HUES6 (cell line): ENCODE measurements at regions not wholly inside any gene's neighbourhood (a gene's known extent, or its start where the extent isn't known, plus 50 kb on each side); places are given as distances from the start of the nearest gene placed in this dataset.

Source experiments
- H3K27ac ChIP-seq: 2 replicates; pipeline ENCODE4 v1.7.0; 2013; ENCODE audit warnings: low read depth, mild to moderate bottlenecking, low read length, inconsistent platforms
- H3K27me3 ChIP-seq: 2 replicates; pipeline ENCODE4 v1.6.1; 2013; ENCODE audit warnings: low read length; ENCODE audit not compliant: control insufficient read depth, insufficient read depth
- H3K36me3 ChIP-seq: 2 replicates; pipeline ENCODE4 v1.6.1; 2013; ENCODE audit warnings: low read length; ENCODE audit not compliant: control insufficient read depth, insufficient read depth
- H3K4me1 ChIP-seq: 2 replicates; pipeline ENCODE4 v1.6.1; 2013; ENCODE audit warnings: low read length; ENCODE audit not compliant: control insufficient read depth, insufficient read depth
- H3K4me3 ChIP-seq: 2 replicates; pipeline ENCODE4 v1.5.1; 2013; ENCODE audit warnings: low read depth, low read length
- H3K9ac ChIP-seq: one replicate; pipeline ENCODE4 v1.6.1; 2013; ENCODE audit warnings: mild to moderate bottlenecking, low read length
- H3K9me3 ChIP-seq: 2 replicates; pipeline ENCODE4 v1.6.1; 2013; ENCODE audit warnings: low read depth, low read length; ENCODE audit not compliant: control insufficient read depth, insufficient read depth

- H3K4me3 ChIP-seq, result no peak overlapping the region
- no peak overlapping the region for H3K27ac ChIP-seq
- no peaks in the 10 kb centered on the region for H3K4me1 ChIP-seq
- H3K27me3 ChIP-seq, result no peaks in the 10 kb centered on the region
- H3K9ac ChIP-seq, result no peak overlapping the region
- H3K36me3 ChIP-seq, result no peaks in the 10 kb centered on the region
- no peaks in the 10 kb centered on the region for H3K9me3 ChIP-seq
These were observed 152.6 kb upstream of the FST start for GRCh38 chr5:53327811-53328334.

- H3K9me3 ChIP-seq, result no peaks in the 10 kb centered on the region
- H3K27me3 ChIP-seq, result no peaks in the 10 kb centered on the region
- no peaks in the 10 kb centered on the region for H3K36me3 ChIP-seq
- no peak overlapping the region for H3K9ac ChIP-seq
- H3K4me1 ChIP-seq, result no peaks in the 10 kb centered on the region
- H3K27ac ChIP-seq, result no peak overlapping the region
- no peak overlapping the region for H3K4me3 ChIP-seq
These were observed 149.9 kb upstream of the FST start for GRCh38 chr5:53330491-53330890.

- no peaks in the 10 kb centered on the region for H3K4me1 ChIP-seq
- no peaks in the 10 kb centered on the region for H3K27me3 ChIP-seq
- H3K4me3 ChIP-seq, result no peak overlapping the region
- no peak overlapping the region for H3K27ac ChIP-seq
- no peaks in the 10 kb centered on the region for H3K36me3 ChIP-seq
- no peak overlapping the region for H3K9ac ChIP-seq
- no peaks in the 10 kb centered on the region for H3K9me3 ChIP-seq
These were observed 149.0 kb upstream of the FST start for GRCh38 chr5:53331463-53331862.

GRCh38 chr5:53333160-53333559 lies 147.3 kb upstream of the FST start:
- H3K4me1 ChIP-seq, result no peaks in the 10 kb centered on the region
- H3K27ac ChIP-seq, result no peak overlapping the region
- H3K9me3 ChIP-seq, result no peaks in the 10 kb centered on the region
- H3K27me3 ChIP-seq, result no peaks in the 10 kb centered on the region
- no peak overlapping the region for H3K9ac ChIP-seq
- no peak overlapping the region for H3K4me3 ChIP-seq
- no peaks in the 10 kb centered on the region for H3K36me3 ChIP-seq

- Histone ChIP-seq H3K9ac (no peak overlapping the region), H3K36me3 (no peaks in the 10 kb centered on the region), H3K27me3 (no peaks in the 10 kb centered on the region), H3K9me3 (no peaks in the 10 kb centered on the region), H3K4me3 (no peak overlapping the region), H3K4me1 (no peaks in the 10 kb centered on the region), H3K27ac (no peak overlapping the region)
These were observed 145.9 kb upstream of the FST start for GRCh38 chr5:53334431-53334941.

GRCh38 chr5:53335115-53335514 lies 145.3 kb upstream of the FST start:
- Histone ChIP-seq H3K27me3 (no peaks in the 10 kb centered on the region), H3K4me3 (no peak overlapping the region), H3K27ac (no peak overlapping the region), H3K9me3 (no peaks in the 10 kb centered on the region), H3K36me3 (no peaks in the 10 kb centered on the region), H3K4me1 (no peaks in the 10 kb centered on the region), H3K9ac (no peak overlapping the region)

GRCh38 chr5:53337827-53338226 lies 142.6 kb upstream of the FST start:
- Histone ChIP-seq H3K9me3 (no peaks in the 10 kb centered on the region), H3K4me3 (no peak overlapping the region), H3K4me1 (no peaks in the 10 kb centered on the region), H3K36me3 (no peaks in the 10 kb centered on the region), H3K9ac (no peak overlapping the region), H3K27ac (no peak overlapping the region), H3K27me3 (no peaks in the 10 kb centered on the region)

- no peak overlapping the region for H3K27ac ChIP-seq
- H3K4me3 ChIP-seq, result no peak overlapping the region
- H3K9me3 ChIP-seq, result peaks cover 6% of the 10 kb centered on the region; the same call in 1 of the 2 replicates
- H3K4me1 ChIP-seq, result no peaks in the 10 kb centered on the region
- H3K9ac ChIP-seq, result no peak overlapping the region
- no peaks in the 10 kb centered on the region for H3K27me3 ChIP-seq
- H3K36me3 ChIP-seq, result no peaks in the 10 kb centered on the region
These were observed 141.5 kb upstream of the FST start for GRCh38 chr5:53338971-53339370.

- Histone ChIP-seq H3K4me3 (no peak overlapping the region), H3K27ac (no peak overlapping the region), H3K9ac (no peak overlapping the region), H3K9me3 (peaks cover 10% of the 10 kb centered on the region), H3K27me3 (no peaks in the 10 kb centered on the region), H3K36me3 (no peaks in the 10 kb centered on the region), H3K4me1 (no peaks in the 10 kb centered on the region)
These were observed 140.4 kb upstream of the FST start for GRCh38 chr5:53339962-53340540.

GRCh38 chr5:53340956-53341750 lies 139.3 kb upstream of the FST start:
- H3K36me3 ChIP-seq, result no peaks in the 10 kb centered on the region
- H3K27me3 ChIP-seq, result no peaks in the 10 kb centered on the region
- no peak overlapping the region for H3K9ac ChIP-seq
- no peak overlapping the region for H3K27ac ChIP-seq
- no peaks in the 10 kb centered on the region for H3K4me1 ChIP-seq
- H3K9me3 ChIP-seq, result peaks cover 10% of the 10 kb centered on the region
- H3K4me3 ChIP-seq, result no peak overlapping the region

- Histone ChIP-seq H3K9ac (no peak overlapping the region), H3K27ac (no peak overlapping the region), H3K27me3 (no peaks in the 10 kb centered on the region), H3K9me3 (peaks cover 10% of the 10 kb centered on the region), H3K36me3 (no peaks in the 10 kb centered on the region), H3K4me1 (no peaks in the 10 kb centered on the region), H3K4me3 (no peak overlapping the region)
These were observed 138.2 kb upstream of the FST start for GRCh38 chr5:53342236-53342635.
